ENCODE measurements at regions not wholly inside any gene's neighbourhood (a gene's known extent, or its start where the extent isn't known, plus 50 kb on each side); places are given as distances from the start of the nearest gene placed in this dataset.

DNA sequence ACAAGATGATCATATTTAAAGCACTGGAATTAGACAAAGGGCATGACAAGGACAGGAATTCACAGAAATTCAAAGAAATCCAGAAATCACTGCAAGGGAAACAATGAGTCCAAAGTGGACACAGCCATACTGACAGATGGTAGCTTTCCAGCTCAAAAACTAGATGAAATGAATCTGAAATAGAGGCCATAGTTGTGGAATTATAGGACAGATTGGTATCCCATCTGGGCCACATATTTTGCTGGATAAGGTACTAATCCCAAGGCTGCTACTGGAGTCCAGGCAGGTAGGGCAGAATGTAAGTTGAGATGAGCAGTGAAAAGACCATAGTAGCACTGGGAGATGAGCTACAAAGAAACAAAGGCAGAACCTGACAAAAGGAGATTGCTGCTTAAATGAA is 258.3 kb upstream of the ANO3 start:
- Histone ChIP-seq H3K4me1 (ENCODE audit: control insufficient read depth in 1 of 2, insufficient read depth in 2 of 2, low read depth in 1 of 2, low read length in 1 of 2) (peaks cover 0 to 3% of the 10 kb centered on the region in 2 experiments; a peak in 1 of 4 replicates), H3K79me2 (ENCODE audit: insufficient read depth) (no peaks in the 10 kb centered on the region), H3K4me2 (no peak overlapping the region), H3K36me3 (replicated peaks in 1 of 2; ENCODE audit: control insufficient read depth in 1 of 2, insufficient read depth in 2 of 2, low read length in 1 of 2) (no peaks in the 10 kb centered on the region), H3K9me3 (no peaks in the 10 kb centered on the region), H3K27ac (ENCODE audit: low read depth in 2 of 2, low read length in 1 of 2) (no peak overlapping the region), H2AFZ (ENCODE audit: low read depth) (no peak overlapping the region; the same call in 1 of the 2 replicates), H3F3A (replicated peaks; ENCODE audit: insufficient read depth) (peaks cover 6% of the 10 kb centered on the region), H3K4me3 (ENCODE audit: low read depth in 2 of 2, low read length in 1 of 2) (no peak overlapping the region), H3K9ac (no peak overlapping the region), H3K27me3 (ENCODE audit: insufficient read depth) (no peaks in the 10 kb centered on the region), H3K9me2 (no peaks in the 10 kb centered on the region), H4K20me1 (ENCODE audit: insufficient read depth) (no peaks in the 10 kb centered on the region)
- no peak for TF ChIP-seq MXI1 (IDR thresholded peaks at IDR 0.05; ENCODE audit: low read depth, low read length)
- TF ChIP-seq, protein P1, sequence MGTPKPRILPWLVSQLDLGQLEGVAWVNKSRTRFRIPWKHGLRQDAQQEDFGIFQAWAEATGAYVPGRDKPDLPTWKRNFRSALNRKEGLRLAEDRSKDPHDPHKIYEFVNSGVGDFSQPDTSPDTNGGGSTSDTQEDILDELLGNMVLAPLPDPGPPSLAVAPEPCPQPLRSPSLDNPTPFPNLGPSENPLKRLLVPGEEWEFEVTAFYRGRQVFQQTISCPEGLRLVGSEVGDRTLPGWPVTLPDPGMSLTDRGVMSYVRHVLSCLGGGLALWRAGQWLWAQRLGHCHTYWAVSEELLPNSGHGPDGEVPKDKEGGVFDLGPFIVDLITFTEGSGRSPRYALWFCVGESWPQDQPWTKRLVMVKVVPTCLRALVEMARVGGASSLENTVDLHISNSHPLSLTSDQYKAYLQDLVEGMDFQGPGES (IDR thresholded peaks at IDR 0.05; ENCODE audit: low read depth, low read length) = no peak
- TF ChIP-seq, protein P2, sequence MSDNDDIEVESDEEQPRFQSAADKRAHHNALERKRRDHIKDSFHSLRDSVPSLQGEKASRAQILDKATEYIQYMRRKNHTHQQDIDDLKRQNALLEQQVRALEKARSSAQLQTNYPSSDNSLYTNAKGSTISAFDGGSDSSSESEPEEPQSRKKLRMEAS (IDR thresholded peaks at IDR 0.05; ENCODE audit: low read depth) = no peak
- no peak for TF ChIP-seq SMC3 (IDR thresholded peaks at IDR 0.05; ENCODE audit: low read depth, low read length)
- TF ChIP-seq POLR2AphosphoS5 (IDR thresholded peaks at IDR 0.05; ENCODE audit: low read depth, low read length) = no peak
- TF ChIP-seq RFX5 (IDR thresholded peaks at IDR 0.05; ENCODE audit: low read length) = no peak
- TF ChIP-seq RAD21 (IDR thresholded peaks at IDR 0.05; ENCODE audit: low read length) = no peak
- no peak for TF ChIP-seq GATA2 (CRISPR knock-in tag; IDR thresholded peaks at IDR 0.05)
- TF ChIP-seq RXRA (IDR thresholded peaks at IDR 0.05; ENCODE audit: borderline replicate concordance, low read depth) = no peak
- no peak for TF ChIP-seq EZH2phosphoT487 (IDR thresholded peaks at IDR 0.05; ENCODE audit: borderline replicate concordance, low read depth)
- TF ChIP-seq FOXJ3 (CRISPR knock-in tag; IDR thresholded peaks at IDR 0.05) = no peak
- no peak for TF ChIP-seq FOXM1 (IDR thresholded peaks at IDR 0.05; ENCODE audit: low read depth)
- TF ChIP-seq ELF1 (IDR thresholded peaks at IDR 0.05) = no peak
- no peak for TF ChIP-seq CHD2 (IDR thresholded peaks at IDR 0.05; ENCODE audit: low read length, partially characterized antibody)
- ChIA-PET POLR2A (no interaction called here), CTCF (interaction anchor here (1.2 kb wide), 1 partner anchor 92 kb away, joined by 3 read pairs; no protein-coding TSS in a partner anchor)
- DNase-seq = no peak

DNA sequence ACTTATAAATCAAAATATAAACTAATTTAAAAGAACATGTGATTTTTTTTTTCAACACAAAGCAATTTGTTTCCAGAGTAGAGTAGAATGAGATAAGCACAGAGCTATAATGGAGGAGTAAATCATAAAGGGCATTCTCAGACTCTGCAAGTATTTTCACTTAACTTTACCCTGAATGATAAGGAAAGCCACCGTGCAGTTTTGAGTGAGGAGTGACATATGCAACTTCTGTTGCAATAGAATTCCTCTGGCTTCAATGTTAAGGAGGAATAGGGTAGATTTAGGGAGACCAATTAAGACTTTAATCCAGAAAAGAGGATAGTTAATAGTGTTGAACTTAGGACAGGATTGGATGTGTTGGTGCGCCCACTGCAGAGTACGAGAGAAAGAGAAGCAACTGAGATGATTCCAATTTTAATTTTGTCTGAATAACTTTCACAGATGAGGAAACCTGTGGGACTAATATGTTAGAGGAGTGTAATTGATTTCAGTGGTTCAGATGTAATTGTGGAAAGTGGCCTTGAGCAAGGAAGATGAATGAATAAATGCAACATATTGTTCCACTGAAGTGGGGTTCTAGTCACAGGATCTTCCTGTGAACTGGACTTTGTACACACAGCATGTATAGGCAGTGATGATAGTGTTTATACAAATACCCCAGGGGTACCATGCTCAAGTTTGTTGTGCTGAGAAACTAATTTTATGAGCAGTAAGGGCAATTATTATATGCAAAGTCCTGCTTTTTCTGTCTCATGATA is 255.5 kb upstream of the ANO3 start:
- Histone ChIP-seq H3K36me3 (replicated peaks in 1 of 2; ENCODE audit: control insufficient read depth in 1 of 2, insufficient read depth in 2 of 2, low read length in 1 of 2) (no peaks in the 10 kb centered on the region), H3K4me1 (ENCODE audit: control insufficient read depth in 1 of 2, insufficient read depth in 2 of 2, low read depth in 1 of 2, low read length in 1 of 2) (peaks cover 0 to 3% of the 10 kb centered on the region in 2 experiments; a peak in 1 of 4 replicates), H3K9ac (no peak overlapping the region), H3K4me3 (ENCODE audit: low read depth in 2 of 2, low read length in 1 of 2) (no peak overlapping the region), H3K9me3 (no peaks in the 10 kb centered on the region; the same call in 1 of the 2 replicates), H3K27ac (ENCODE audit: low read depth in 2 of 2, low read length in 1 of 2) (no peak overlapping the region), H3K79me2 (ENCODE audit: insufficient read depth) (no peaks in the 10 kb centered on the region), H3K4me2 (no peak overlapping the region), H2AFZ (ENCODE audit: low read depth) (no peak overlapping the region), H3F3A (replicated peaks; ENCODE audit: insufficient read depth) (peaks cover 6% of the 10 kb centered on the region), H3K9me2 (no peaks in the 10 kb centered on the region; the same call in 1 of the 2 replicates), H4K20me1 (ENCODE audit: insufficient read depth) (no peaks in the 10 kb centered on the region), H3K27me3 (ENCODE audit: insufficient read depth) (no peaks in the 10 kb centered on the region)
- ChIA-PET POLR2A (no interaction called here), CTCF (no interaction called here)
- WGBS (ENCODE audit: low lambda C conversion rate) = 76% methylated on average over 3 of the region's 3 CpGs
- TF ChIP-seq GATA2 (CRISPR knock-in tag; IDR thresholded peaks at IDR 0.05) (no peak), NFIC (IDR thresholded peaks at IDR 0.05; ENCODE audit: borderline replicate concordance) (no peak), RCOR1 (IDR thresholded peaks at IDR 0.05; ENCODE audit: low read length) (no peak), NRF1 (IDR thresholded peaks at IDR 0.05; ENCODE audit: low read depth, low read length) (no peak)
- TF ChIP-seq, protein P3, sequence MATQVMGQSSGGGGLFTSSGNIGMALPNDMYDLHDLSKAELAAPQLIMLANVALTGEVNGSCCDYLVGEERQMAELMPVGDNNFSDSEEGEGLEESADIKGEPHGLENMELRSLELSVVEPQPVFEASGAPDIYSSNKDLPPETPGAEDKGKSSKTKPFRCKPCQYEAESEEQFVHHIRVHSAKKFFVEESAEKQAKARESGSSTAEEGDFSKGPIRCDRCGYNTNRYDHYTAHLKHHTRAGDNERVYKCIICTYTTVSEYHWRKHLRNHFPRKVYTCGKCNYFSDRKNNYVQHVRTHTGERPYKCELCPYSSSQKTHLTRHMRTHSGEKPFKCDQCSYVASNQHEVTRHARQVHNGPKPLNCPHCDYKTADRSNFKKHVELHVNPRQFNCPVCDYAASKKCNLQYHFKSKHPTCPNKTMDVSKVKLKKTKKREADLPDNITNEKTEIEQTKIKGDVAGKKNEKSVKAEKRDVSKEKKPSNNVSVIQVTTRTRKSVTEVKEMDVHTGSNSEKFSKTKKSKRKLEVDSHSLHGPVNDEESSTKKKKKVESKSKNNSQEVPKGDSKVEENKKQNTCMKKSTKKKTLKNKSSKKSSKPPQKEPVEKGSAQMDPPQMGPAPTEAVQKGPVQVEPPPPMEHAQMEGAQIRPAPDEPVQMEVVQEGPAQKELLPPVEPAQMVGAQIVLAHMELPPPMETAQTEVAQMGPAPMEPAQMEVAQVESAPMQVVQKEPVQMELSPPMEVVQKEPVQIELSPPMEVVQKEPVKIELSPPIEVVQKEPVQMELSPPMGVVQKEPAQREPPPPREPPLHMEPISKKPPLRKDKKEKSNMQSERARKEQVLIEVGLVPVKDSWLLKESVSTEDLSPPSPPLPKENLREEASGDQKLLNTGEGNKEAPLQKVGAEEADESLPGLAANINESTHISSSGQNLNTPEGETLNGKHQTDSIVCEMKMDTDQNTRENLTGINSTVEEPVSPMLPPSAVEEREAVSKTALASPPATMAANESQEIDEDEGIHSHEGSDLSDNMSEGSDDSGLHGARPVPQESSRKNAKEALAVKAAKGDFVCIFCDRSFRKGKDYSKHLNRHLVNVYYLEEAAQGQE (IDR thresholded peaks at IDR 0.05; ENCODE audit: low read depth, low read length) = no peak
- TF ChIP-seq, protein P4, sequence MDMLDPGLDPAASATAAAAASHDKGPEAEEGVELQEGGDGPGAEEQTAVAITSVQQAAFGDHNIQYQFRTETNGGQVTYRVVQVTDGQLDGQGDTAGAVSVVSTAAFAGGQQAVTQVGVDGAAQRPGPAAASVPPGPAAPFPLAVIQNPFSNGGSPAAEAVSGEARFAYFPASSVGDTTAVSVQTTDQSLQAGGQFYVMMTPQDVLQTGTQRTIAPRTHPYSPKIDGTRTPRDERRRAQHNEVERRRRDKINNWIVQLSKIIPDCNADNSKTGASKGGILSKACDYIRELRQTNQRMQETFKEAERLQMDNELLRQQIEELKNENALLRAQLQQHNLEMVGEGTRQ (IDR thresholded peaks at IDR 0.05; ENCODE audit: borderline replicate concordance, low read depth, low read length) = no peak
- DNase-seq = no peak

Data from SK-N-SH (cell line).